K562 (cell line): ENCODE measurements at regions not wholly inside any gene's neighbourhood (a gene's known extent, or its start where the extent isn't known, plus 50 kb on each side); places are given as distances from the start of the nearest gene placed in this dataset.

ENCODE experiments used
- ATAC-seq: fragments of 200-7000 bp; cut with Tn5 transposase; 3 replicates; pipeline ENCODE4 v1.9.1; 2020; ENCODE audit warnings: moderate library complexity
- BruUV-seq: library from RNA; stranded (reverse); fragments of 400-500 nt; replicated peaks from 2 replicates; lab custom pipeline; 2021; lab: Mats Ljungman, UMichigan
- CTCF ChIA-PET: fragments of 300-600 bp; formaldehyde crosslinking; extraction: SDS; loops from one replicate; lab custom pipeline; 2021; ENCODE audit warnings: low intra/inter-chr PET ratio; lab: Yijun Ruan, JAX
- POLR2A ChIA-PET: fragments of 300-600, 350-650 bp; sonication (Branson Sonifier 250); formaldehyde crosslinking; extraction: SDS; loops from one replicate; lab custom pipeline; 2021; ENCODE audit warnings: antibody characterized with exemption, inconsistent platforms; lab: Yijun Ruan, JAX
- DNase-seq, 4 experiments: peaks; one replicate each; pipeline versions ENCODE4 v3.0.0 to v3.0.0-alpha.2; 2011 to 2018; ENCODE audit warnings: low spot score in 3 of 4, mixed read lengths in 3 of 4; ENCODE audit errors: extremely low read depth in 1 of 4
- FAIRE-seq: peaks from 2 replicates; lab custom pipeline; 2011; peaks lifted over from hg19 to GRCh38; lab: Jason Lieb, UNC
- H2AFZ ChIP-seq: 2 replicates; pipeline ENCODE4 v1.6.0; 2011; ENCODE audit warnings: low read depth, low read length, control low read depth, inconsistent platforms
- H3K27ac ChIP-seq: fragments of 200-600 bp; 3 replicates; pipeline ENCODE4 v1.8.0; 2011; ENCODE audit warnings: low read depth, mild to moderate bottlenecking, control low read depth, inconsistent platforms, low read length, moderate library complexity, mixed read lengths; ENCODE audit errors: extremely low read depth
- H3K27me3 ChIP-seq, 2 experiments: fragments of 300-600 bp in 1 of 2; 2 replicates in 1 of 2; 3 replicates in 1 of 2; pipeline versions ENCODE4 v1.6.0 to v1.8.0; 2011; ENCODE audit warnings: inconsistent platforms in 2 of 2, low read length in 2 of 2, mild to moderate bottlenecking in 1 of 2, mixed read lengths in 1 of 2, moderate library complexity in 1 of 2; ENCODE audit not compliant: control insufficient read depth in 2 of 2, insufficient read depth in 2 of 2
- H3K36me3 ChIP-seq: fragments of 300-600 bp; 3 replicates; pipeline ENCODE4 v1.8.0; 2011; ENCODE audit warnings: mild to moderate bottlenecking, low read length, inconsistent platforms; ENCODE audit not compliant: control insufficient read depth, insufficient read depth
- H3K4me1 ChIP-seq, 2 experiments: fragments of 200-600 bp in 1 of 2; replicated peaks in 1 of 2; 2 replicates in 1 of 2; 3 replicates in 1 of 2; pipeline versions ENCODE4 v1.5.1 to v1.8.0; 2011; ENCODE audit warnings: inconsistent platforms in 2 of 2, low read length in 2 of 2, mild to moderate bottlenecking in 1 of 2, mixed read lengths in 1 of 2, moderate library complexity in 1 of 2; ENCODE audit not compliant: control insufficient read depth in 2 of 2, insufficient read depth in 2 of 2
- H3K4me2 ChIP-seq: 2 replicates; pipeline ENCODE4 v1.6.1; 2011; ENCODE audit warnings: low read length, control low read depth, inconsistent platforms, mixed read lengths; ENCODE audit not compliant: insufficient read depth
- H3K4me3 ChIP-seq: fragments of 200-600 bp; sonication (generic), shearing (Covaris generic); 2 replicates; pipeline ENCODE4 v1.5.1; 2016; ENCODE audit warnings: control low read depth, inconsistent platforms
- H3K79me2 ChIP-seq: fragments of 200-600 bp; 3 replicates; pipeline ENCODE4 v1.8.0; 2011; ENCODE audit warnings: low read length, inconsistent platforms; ENCODE audit not compliant: control insufficient read depth, insufficient read depth
- H3K9ac ChIP-seq, 2 experiments: 2 replicates each; pipeline versions ENCODE4 v1.6.0 to v1.6.1; 2011; ENCODE audit warnings: low read depth in 2 of 2, low read length in 2 of 2, control low read depth in 1 of 2, inconsistent platforms in 1 of 2, mild to moderate bottlenecking in 1 of 2, mixed read lengths in 1 of 2; ENCODE audit not compliant: insufficient read depth in 1 of 2
- H3K9me1 ChIP-seq: one replicate; pipeline ENCODE4 v1.6.0; 2011; ENCODE audit warnings: inconsistent platforms, mild to moderate bottlenecking, low read length, moderate library complexity; ENCODE audit not compliant: control insufficient read depth, insufficient read depth
- H3K9me3 ChIP-seq: replicated peaks from 2 replicates; pipeline ENCODE4 v1.5.1; 2011; ENCODE audit warnings: low read depth, low read length, inconsistent platforms; ENCODE audit not compliant: control insufficient read depth, insufficient read depth
- H4K20me1 ChIP-seq: replicated peaks from 2 replicates; pipeline ENCODE4 v1.6.1; 2011; ENCODE audit warnings: low read length, inconsistent platforms, mixed read lengths; ENCODE audit not compliant: control insufficient read depth, insufficient read depth
- CREB1 ChIP-seq, 2 experiments: sonication (generic) in 1 of 2; formaldehyde crosslinking in 1 of 2; IDR thresholded peaks; 2 replicates each; pipeline versions ENCODE4 v1.6.1 to v1.8.0; 2012 to 2022; ENCODE audit warnings: inconsistent platforms in 1 of 2, mild to moderate bottlenecking in 1 of 2, missing genetic modification reagents in 1 of 2, moderate library complexity in 1 of 2
- CREBBP ChIP-seq: IDR thresholded peaks from one replicate; pipeline ENCODE4 v1.6.1; 2012; ENCODE audit warnings: low read depth, mild to moderate bottlenecking, control low read depth, inconsistent platforms, low read length
- ETV6 ChIP-seq, 3 experiments: fragments of 150-350 bp in 1 of 3; sonication (generic) in 1 of 3; formaldehyde crosslinking in 1 of 3; IDR thresholded peaks; 2 replicates each; pipeline versions ENCODE4 v1.6.1 to v1.8.0; 2014 to 2022; ENCODE audit warnings: borderline replicate concordance in 2 of 3, low read depth in 2 of 3, antibody characterized with exemption in 1 of 3, low read length in 1 of 3, mild to moderate bottlenecking in 1 of 3, missing genetic modification reagents in 1 of 3
- FUS ChIP-seq: fragments of 200-400 bp; formaldehyde crosslinking; optimal IDR thresholded peaks from 2 replicates; pipeline ENCODE3; 2017; ENCODE audit warnings: low read depth, low read length
- KDM2B ChIP-seq: fragments of 250-450 bp; sonication (Bioruptor Pico); IDR thresholded peaks from 2 replicates; pipeline ENCODE4 v1.8.0; 2021; ENCODE audit warnings: mild to moderate bottlenecking, moderate library complexity
- MEF2D ChIP-seq: conservative IDR thresholded peaks from 2 replicates; pipeline ENCODE4 v1.6.1; 2016; ENCODE audit warnings: low read depth, missing genetic modification characterization, missing compliant biosample characterization
- NR2C1 ChIP-seq, 2 experiments: fragments of 450-650 bp; IDR thresholded peaks; 2 replicates each; pipeline ENCODE4 v1.6.1; 2017; ENCODE audit warnings: mild to moderate bottlenecking in 2 of 2, antibody characterized with exemption in 1 of 2, inconsistent platforms in 1 of 2, missing compliant biosample characterization in 1 of 2, missing genetic modification characterization in 1 of 2
- OTX1 ChIP-seq: fragments of 450-650 bp; formaldehyde crosslinking; IDR thresholded peaks from 2 replicates; pipeline ENCODE4 v1.4.0; 2022; ENCODE audit warnings: mild to moderate bottlenecking
- RBM39 ChIP-seq: fragments of 200-400 bp; formaldehyde crosslinking; optimal IDR thresholded peaks from 2 replicates; pipeline ENCODE3; 2018; ENCODE audit warnings: low read depth, low read length
- SNIP1 ChIP-seq: fragments of 450-650 bp; IDR thresholded peaks from 2 replicates; pipeline ENCODE4 v1.7.1; 2017; ENCODE audit warnings: low read depth, mild to moderate bottlenecking
- SRSF9 ChIP-seq: fragments of 200-400 bp; formaldehyde crosslinking; IDR thresholded peaks from 2 replicates; pipeline ENCODE4 v1.6.1; 2017; ENCODE audit warnings: low read depth, low read length, borderline replicate concordance
- TAL1 ChIP-seq: fragments of 450-650 bp; IDR thresholded peaks from 2 replicates; pipeline ENCODE4 v1.6.1; 2016; ENCODE audit warnings: mild to moderate bottlenecking
- XRCC4 ChIP-seq: IDR thresholded peaks from one replicate; pipeline ENCODE4 v1.6.1; 2011; ENCODE audit not compliant: insufficient read depth, insufficient read length; ENCODE audit errors: extremely low read depth
- ZBTB17 ChIP-seq: fragments of 450-650 bp; formaldehyde crosslinking; IDR thresholded peaks from 2 replicates; pipeline ENCODE4 v1.4.0; 2020; ENCODE audit warnings: mild to moderate bottlenecking
- ZNF134 ChIP-seq: fragments of 250-450 bp; sonication (Bioruptor Pico); conservative IDR thresholded peaks from 2 replicates; pipeline ENCODE4 v1.4.0; 2020
- ZSCAN32 ChIP-seq: fragments of 450-650 bp; formaldehyde crosslinking; IDR thresholded peaks from 2 replicates; pipeline ENCODE4 v1.4.0; 2020; ENCODE audit warnings: mild to moderate bottlenecking, moderate library complexity
- WGBS: fragments of 100-300 bp; shearing (Covaris generic); methylation state at CpG from one replicate; pipeline ENCODE4 v1.1.6; 2016; ENCODE audit warnings: low coverage, mixed read lengths; ENCODE audit not compliant: insufficient coverage; ENCODE audit errors: missing lambda C conversion rate; 5-methylcytosine and 5-hydroxymethylcytosine counted together
- in situ Hi-C: fragments of 300-500 bp; cut with MboI; formaldehyde crosslinking; loops from 4 replicates; pipeline ENCODE4 v1.15.0; 2018; ENCODE audit warnings: inconsistent platforms, mixed read lengths
- intact Hi-C: fragments of 100-400 bp; cut with micrococcal nuclease; formaldehyde crosslinking; loops from 2 replicates; pipeline ENCODE4 v1.14.2; 2022
- TF ChIP-seq, protein P1 (sequence below): fragments of 200-800 bp; sonication (Bioruptor generic); IDR thresholded peaks from 2 replicates; pipeline ENCODE4 v1.6.1; 2017; ENCODE audit warnings: missing genetic modification characterization, missing compliant biosample characterization
- TF ChIP-seq, protein P2 (sequence below): sonication (generic); formaldehyde crosslinking; IDR thresholded peaks from 2 replicates; pipeline ENCODE4 v1.8.0; 2023; ENCODE audit warnings: mild to moderate bottlenecking, missing genetic modification reagents

DNA sequence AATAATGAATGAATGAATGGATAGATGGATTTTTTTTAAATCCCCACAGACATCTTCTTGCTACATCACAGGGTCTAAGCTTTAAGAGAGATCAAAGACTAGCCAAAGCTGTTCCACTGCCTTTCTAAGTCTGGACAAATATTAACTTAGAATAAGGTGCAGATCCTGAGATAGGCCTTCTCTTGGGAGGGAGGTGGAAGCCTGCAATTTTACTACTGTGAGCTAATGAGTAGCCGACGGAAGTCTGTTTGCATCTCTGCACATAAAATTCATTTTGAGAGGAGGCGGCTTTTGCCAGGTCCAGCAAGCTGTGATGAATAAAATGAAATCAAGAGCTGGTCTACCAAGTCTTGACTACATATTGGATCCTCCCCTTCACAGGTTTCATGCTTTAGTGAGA, 484.9 kb downstream of the TMEM38B start:
- Histone ChIP-seq H4K20me1 (no peaks in the 10 kb centered on the region), H3K79me2 (no peaks in the 10 kb centered on the region), H3K4me3 (no peak overlapping the region), H3K36me3 (no peaks in the 10 kb centered on the region), H3K27ac (no peak overlapping the region), H3K4me2 (no peak overlapping the region), H3K9me1 (no peaks in the 10 kb centered on the region), H3K4me1 (no peaks in the 10 kb centered on the region), H3K9ac (no peak overlapping the region), H3K9me3 (0 out of 2 replicates have a peak, but pooled peaks cover 2% of the 10 kb centered on the region), H3K27me3 (no peaks in the 10 kb centered on the region), H2AFZ (no peak overlapping the region)
- DNase-seq (no peak), FAIRE-seq (no peak), ATAC-seq (no peak)
- no peak for TF ChIP-seq XRCC4
- no peak for TF ChIP-seq TAL1
- TF ChIP-seq, protein P1, sequence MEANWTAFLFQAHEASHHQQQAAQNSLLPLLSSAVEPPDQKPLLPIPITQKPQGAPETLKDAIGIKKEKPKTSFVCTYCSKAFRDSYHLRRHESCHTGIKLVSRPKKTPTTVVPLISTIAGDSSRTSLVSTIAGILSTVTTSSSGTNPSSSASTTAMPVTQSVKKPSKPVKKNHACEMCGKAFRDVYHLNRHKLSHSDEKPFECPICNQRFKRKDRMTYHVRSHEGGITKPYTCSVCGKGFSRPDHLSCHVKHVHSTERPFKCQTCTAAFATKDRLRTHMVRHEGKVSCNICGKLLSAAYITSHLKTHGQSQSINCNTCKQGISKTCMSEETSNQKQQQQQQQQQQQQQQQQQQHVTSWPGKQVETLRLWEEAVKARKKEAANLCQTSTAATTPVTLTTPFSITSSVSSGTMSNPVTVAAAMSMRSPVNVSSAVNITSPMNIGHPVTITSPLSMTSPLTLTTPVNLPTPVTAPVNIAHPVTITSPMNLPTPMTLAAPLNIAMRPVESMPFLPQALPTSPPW: no peak
- no peak for TF ChIP-seq NR2C1 (IDR thresholded peaks at IDR 0.05)
- no peak for TF ChIP-seq NR2C1 (tag; IDR thresholded peaks at IDR 0.05)
- TF ChIP-seq CREBBP: no peak
- TF ChIP-seq CREB1 (IDR thresholded peaks at IDR 0.05): no peak
- TF ChIP-seq CREB1 (CRISPR knock-in tag; IDR thresholded peaks at IDR 0.05): no peak
- TF ChIP-seq ZSCAN32 (CRISPR knock-in tag): no peak
- no peak for TF ChIP-seq FUS
- no peak for TF ChIP-seq SNIP1
- no peak for TF ChIP-seq KDM2B (CRISPR knock-in tag)
- no peak for TF ChIP-seq ZNF134
- no peak for TF ChIP-seq MEF2D
- no peak for TF ChIP-seq ZBTB17 (CRISPR knock-in tag)
- TF ChIP-seq, protein P2, sequence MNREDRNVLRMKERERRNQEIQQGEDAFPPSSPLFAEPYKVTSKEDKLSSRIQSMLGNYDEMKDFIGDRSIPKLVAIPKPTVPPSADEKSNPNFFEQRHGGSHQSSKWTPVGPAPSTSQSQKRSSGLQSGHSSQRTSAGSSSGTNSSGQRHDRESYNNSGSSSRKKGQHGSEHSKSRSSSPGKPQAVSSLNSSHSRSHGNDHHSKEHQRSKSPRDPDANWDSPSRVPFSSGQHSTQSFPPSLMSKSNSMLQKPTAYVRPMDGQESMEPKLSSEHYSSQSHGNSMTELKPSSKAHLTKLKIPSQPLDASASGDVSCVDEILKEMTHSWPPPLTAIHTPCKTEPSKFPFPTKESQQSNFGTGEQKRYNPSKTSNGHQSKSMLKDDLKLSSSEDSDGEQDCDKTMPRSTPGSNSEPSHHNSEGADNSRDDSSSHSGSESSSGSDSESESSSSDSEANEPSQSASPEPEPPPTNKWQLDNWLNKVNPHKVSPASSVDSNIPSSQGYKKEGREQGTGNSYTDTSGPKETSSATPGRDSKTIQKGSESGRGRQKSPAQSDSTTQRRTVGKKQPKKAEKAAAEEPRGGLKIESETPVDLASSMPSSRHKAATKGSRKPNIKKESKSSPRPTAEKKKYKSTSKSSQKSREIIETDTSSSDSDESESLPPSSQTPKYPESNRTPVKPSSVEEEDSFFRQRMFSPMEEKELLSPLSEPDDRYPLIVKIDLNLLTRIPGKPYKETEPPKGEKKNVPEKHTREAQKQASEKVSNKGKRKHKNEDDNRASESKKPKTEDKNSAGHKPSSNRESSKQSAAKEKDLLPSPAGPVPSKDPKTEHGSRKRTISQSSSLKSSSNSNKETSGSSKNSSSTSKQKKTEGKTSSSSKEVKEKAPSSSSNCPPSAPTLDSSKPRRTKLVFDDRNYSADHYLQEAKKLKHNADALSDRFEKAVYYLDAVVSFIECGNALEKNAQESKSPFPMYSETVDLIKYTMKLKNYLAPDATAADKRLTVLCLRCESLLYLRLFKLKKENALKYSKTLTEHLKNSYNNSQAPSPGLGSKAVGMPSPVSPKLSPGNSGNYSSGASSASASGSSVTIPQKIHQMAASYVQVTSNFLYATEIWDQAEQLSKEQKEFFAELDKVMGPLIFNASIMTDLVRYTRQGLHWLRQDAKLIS (CRISPR knock-in tag): no peak
- no peak for TF ChIP-seq RBM39
- no peak for TF ChIP-seq ETV6 (IDR thresholded peaks at IDR 0.05; ENCODE audit: borderline replicate concordance in 1 of 2, low read depth in 2 of 2, low read length in 1 of 2)
- TF ChIP-seq ETV6 (CRISPR knock-in tag; IDR thresholded peaks at IDR 0.05; ENCODE audit: borderline replicate concordance): no peak
- no peak for TF ChIP-seq SRSF9
- TF ChIP-seq OTX1: no peak
- POLR2A ChIA-PET: no interaction called here
- WGBS: 2% methylated on average over 3 of the region's 3 CpGs
- in situ Hi-C loops: no loop called here
- CTCF ChIA-PET: no interaction called here
- BruUV-seq: no TSS peak
- intact Hi-C loops: no loop called here
